Thyroid gland (tissue), 4 donors: ENCODE measurements at regions not wholly inside any gene's neighbourhood (a gene's known extent, or its start where the extent isn't known, plus 50 kb on each side); places are given as distances from the start of the nearest gene placed in this dataset.

Source experiments
- POLR2A ChIP-seq, 2 donors: fragments of 450-650 bp; IDR thresholded peaks; one replicate each; pipeline ENCODE4 v1.6.1; 2017; ENCODE audit warnings: antibody characterized with exemption in 2 of 2, mild to moderate bottlenecking in 2 of 2, moderate library complexity in 1 of 2
- TF ChIP-seq, protein P1 (sequence below), 6 experiments: fragments of 200-600 bp in 3 of 6; fragments of 450-650 bp in 3 of 6; sonication (generic) in 3 of 6; IDR thresholded peaks; one replicate each; pipeline ENCODE4 v1.5.1; 2016 to 2019; ENCODE audit warnings: antibody characterized with exemption in 6 of 6, mild to moderate bottlenecking in 2 of 6, inconsistent platforms in 1 of 6, moderate library complexity in 1 of 6

DNA sequence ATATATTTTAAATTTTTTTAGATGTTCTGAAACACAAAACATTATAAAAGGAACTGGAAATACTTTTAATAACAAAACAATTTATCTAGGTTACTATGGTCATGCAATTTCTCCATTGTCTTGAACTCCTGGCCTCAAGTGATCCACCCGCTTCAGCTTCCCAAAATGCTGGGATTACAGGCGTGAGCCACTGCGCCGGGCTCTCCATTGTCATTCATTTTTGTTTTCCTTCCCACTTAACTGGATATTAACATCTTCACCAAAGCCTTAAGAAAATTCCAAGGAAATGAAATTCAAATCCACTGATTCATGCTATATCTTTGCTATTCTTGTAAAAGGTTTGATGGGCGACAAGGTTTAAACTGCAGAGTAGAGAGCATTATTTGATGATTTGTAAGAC is 279.5 kb upstream of the PKN2 start:
- TF ChIP-seq, protein P1, sequence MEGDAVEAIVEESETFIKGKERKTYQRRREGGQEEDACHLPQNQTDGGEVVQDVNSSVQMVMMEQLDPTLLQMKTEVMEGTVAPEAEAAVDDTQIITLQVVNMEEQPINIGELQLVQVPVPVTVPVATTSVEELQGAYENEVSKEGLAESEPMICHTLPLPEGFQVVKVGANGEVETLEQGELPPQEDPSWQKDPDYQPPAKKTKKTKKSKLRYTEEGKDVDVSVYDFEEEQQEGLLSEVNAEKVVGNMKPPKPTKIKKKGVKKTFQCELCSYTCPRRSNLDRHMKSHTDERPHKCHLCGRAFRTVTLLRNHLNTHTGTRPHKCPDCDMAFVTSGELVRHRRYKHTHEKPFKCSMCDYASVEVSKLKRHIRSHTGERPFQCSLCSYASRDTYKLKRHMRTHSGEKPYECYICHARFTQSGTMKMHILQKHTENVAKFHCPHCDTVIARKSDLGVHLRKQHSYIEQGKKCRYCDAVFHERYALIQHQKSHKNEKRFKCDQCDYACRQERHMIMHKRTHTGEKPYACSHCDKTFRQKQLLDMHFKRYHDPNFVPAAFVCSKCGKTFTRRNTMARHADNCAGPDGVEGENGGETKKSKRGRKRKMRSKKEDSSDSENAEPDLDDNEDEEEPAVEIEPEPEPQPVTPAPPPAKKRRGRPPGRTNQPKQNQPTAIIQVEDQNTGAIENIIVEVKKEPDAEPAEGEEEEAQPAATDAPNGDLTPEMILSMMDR (IDR thresholded peaks at IDR 0.05): no peak
- no peak for TF ChIP-seq POLR2A (IDR thresholded peaks at IDR 0.05)
